Gastroesophageal sphincter (tissue), 3 donors: ENCODE measurements at regions not wholly inside any gene's neighbourhood (a gene's known extent, or its start where the extent isn't known, plus 50 kb on each side); places are given as distances from the start of the nearest gene placed in this dataset.

Experiments used
- EP300 ChIP-seq: sonication (generic); formaldehyde crosslinking; IDR thresholded peaks from one replicate; pipeline ENCODE4 v1.6.1; 2017; ENCODE audit warnings: antibody characterized with exemption, mild to moderate bottlenecking
- POLR2A ChIP-seq, 2 donors: fragments of 450-650 bp; IDR thresholded peaks; one replicate each; pipeline ENCODE4 v1.6.1; 2017; ENCODE audit warnings: antibody characterized with exemption in 2 of 2, mild to moderate bottlenecking in 2 of 2, moderate library complexity in 1 of 2
- POLR2AphosphoS5 ChIP-seq: sonication (generic); formaldehyde crosslinking; IDR thresholded peaks from one replicate; pipeline ENCODE4 v1.6.1; 2017; ENCODE audit warnings: antibody characterized with exemption
- TF ChIP-seq, protein P1 (sequence below), 4 experiments: fragments of 200-600 bp in 2 of 4; fragments of 450-650 bp in 2 of 4; sonication (generic) in 1 of 4; IDR thresholded peaks; one replicate each; pipeline ENCODE4 v1.5.1; 2017 to 2019; ENCODE audit warnings: antibody characterized with exemption in 4 of 4, mild to moderate bottlenecking in 2 of 4, moderate library complexity in 2 of 4

DNA sequence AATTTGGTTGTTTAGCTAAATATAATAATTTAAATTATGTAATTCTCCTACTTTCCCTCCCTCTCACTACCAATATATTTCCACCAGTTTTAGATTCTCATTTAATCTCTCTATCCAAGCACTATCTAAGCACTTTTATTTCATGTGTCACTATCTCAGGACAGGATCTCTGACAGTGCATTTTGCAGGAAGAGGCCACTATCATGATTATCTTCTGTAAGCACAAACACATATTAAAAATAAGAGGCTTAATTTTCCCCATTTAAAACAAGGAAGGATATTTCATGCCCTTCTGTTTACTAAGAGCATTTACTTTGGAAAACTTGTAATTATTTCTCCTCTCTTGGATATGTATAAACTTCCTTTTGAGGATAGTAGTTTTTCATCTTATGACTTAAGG, 726.2 kb upstream of the ZNF804A start:
- TF ChIP-seq, protein P1, sequence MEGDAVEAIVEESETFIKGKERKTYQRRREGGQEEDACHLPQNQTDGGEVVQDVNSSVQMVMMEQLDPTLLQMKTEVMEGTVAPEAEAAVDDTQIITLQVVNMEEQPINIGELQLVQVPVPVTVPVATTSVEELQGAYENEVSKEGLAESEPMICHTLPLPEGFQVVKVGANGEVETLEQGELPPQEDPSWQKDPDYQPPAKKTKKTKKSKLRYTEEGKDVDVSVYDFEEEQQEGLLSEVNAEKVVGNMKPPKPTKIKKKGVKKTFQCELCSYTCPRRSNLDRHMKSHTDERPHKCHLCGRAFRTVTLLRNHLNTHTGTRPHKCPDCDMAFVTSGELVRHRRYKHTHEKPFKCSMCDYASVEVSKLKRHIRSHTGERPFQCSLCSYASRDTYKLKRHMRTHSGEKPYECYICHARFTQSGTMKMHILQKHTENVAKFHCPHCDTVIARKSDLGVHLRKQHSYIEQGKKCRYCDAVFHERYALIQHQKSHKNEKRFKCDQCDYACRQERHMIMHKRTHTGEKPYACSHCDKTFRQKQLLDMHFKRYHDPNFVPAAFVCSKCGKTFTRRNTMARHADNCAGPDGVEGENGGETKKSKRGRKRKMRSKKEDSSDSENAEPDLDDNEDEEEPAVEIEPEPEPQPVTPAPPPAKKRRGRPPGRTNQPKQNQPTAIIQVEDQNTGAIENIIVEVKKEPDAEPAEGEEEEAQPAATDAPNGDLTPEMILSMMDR (IDR thresholded peaks at IDR 0.05): no peak
- TF ChIP-seq POLR2A (IDR thresholded peaks at IDR 0.05): no peak
- TF ChIP-seq POLR2AphosphoS5: no peak
- TF ChIP-seq EP300: no peak
